CD14-positive monocyte (primary cell): ENCODE measurements at regions not wholly inside any gene's neighbourhood (a gene's known extent, or its start where the extent isn't known, plus 50 kb on each side); places are given as distances from the start of the nearest gene placed in this dataset.

Experiments
- DNase-seq, 3 donors: peaks; one replicate each; pipeline ENCODE4 v3.0.0-alpha.2; 2011 to 2022
- H2AFZ ChIP-seq: 2 replicates; pipeline ENCODE4 v1.6.0; 2012; ENCODE audit warnings: mild to moderate bottlenecking, low read depth, low read length, inconsistent platforms; ENCODE audit not compliant: insufficient read depth, poor library complexity, severe bottlenecking
- H3K27ac ChIP-seq, 2 donors: 1 replicate in 1 of 2; 2 replicates in 1 of 2; pipeline ENCODE4 v1.5.1; 2012 to 2013; ENCODE audit warnings: low read length in 2 of 2, control low read depth in 1 of 2, inconsistent platforms in 1 of 2, low read depth in 1 of 2, mild to moderate bottlenecking in 1 of 2
- H3K27me3 ChIP-seq, 2 donors: one replicate each; pipeline versions ENCODE4 v1.6.0 to v1.6.1; 2011 to 2013; ENCODE audit warnings: low read length in 2 of 2; ENCODE audit not compliant: control insufficient read depth in 2 of 2, insufficient read depth in 2 of 2
- H3K36me3 ChIP-seq, 2 donors: replicated peaks in 1 of 2; 1 replicate in 1 of 2; 2 replicates in 1 of 2; pipeline versions ENCODE4 v1.5.1 to v1.6.1; 2012 to 2013; ENCODE audit warnings: low read length in 2 of 2, control low read depth in 1 of 2, inconsistent platforms in 1 of 2, mild to moderate bottlenecking in 1 of 2; ENCODE audit not compliant: insufficient read depth in 2 of 2, control insufficient read depth in 1 of 2
- H3K4me1 ChIP-seq, 2 donors: 1 replicate in 1 of 2; 2 replicates in 1 of 2; pipeline versions ENCODE4 v1.5.1 to v1.6.1; 2012 to 2013; ENCODE audit warnings: low read length in 2 of 2, control low read depth in 1 of 2, inconsistent platforms in 1 of 2, mild to moderate bottlenecking in 1 of 2, moderate library complexity in 1 of 2; ENCODE audit not compliant: insufficient read depth in 2 of 2, control insufficient read depth in 1 of 2
- H3K4me2 ChIP-seq: replicated peaks from 2 replicates; pipeline ENCODE3; 2012; ENCODE audit warnings: low read length, moderate library complexity, mild to moderate bottlenecking; ENCODE audit not compliant: poor library complexity, severe bottlenecking; ENCODE audit errors: extremely low read depth
- H3K4me3 ChIP-seq, 3 experiments: fragments of 200-600 bp in 1 of 3; sonication (generic) in 1 of 3; replicated peaks in 1 of 3; 1 replicate in 2 of 3; 2 replicates in 1 of 3; pipeline ENCODE4 v1.5.1; 2011 to 2013; ENCODE audit warnings: low read length in 3 of 3, mild to moderate bottlenecking in 3 of 3, control low read depth in 2 of 3, low read depth in 2 of 3, inconsistent platforms in 1 of 3, moderate library complexity in 1 of 3
- H3K79me2 ChIP-seq: 2 replicates; pipeline ENCODE4 v1.6.0; 2012; ENCODE audit warnings: mild to moderate bottlenecking, control low read depth, inconsistent platforms, low read length, moderate library complexity; ENCODE audit not compliant: insufficient read depth
- H3K9ac ChIP-seq: 2 replicates; pipeline ENCODE4 v1.6.0; 2017; ENCODE audit warnings: low read length, mild to moderate bottlenecking; ENCODE audit not compliant: insufficient read depth, poor library complexity, severe bottlenecking
- H3K9me3 ChIP-seq, 2 donors: replicated peaks in 1 of 2; 1 replicate in 1 of 2; 2 replicates in 1 of 2; pipeline versions ENCODE4 v1.5.1 to v1.6.1; 2012 to 2013; ENCODE audit warnings: low read length in 2 of 2, control low read depth in 1 of 2; ENCODE audit not compliant: control insufficient read depth in 1 of 2, insufficient read depth in 1 of 2
- H4K20me1 ChIP-seq: 2 replicates; pipeline ENCODE4 v1.6.0; 2012; ENCODE audit warnings: mild to moderate bottlenecking, low read length, control low read depth, moderate library complexity; ENCODE audit not compliant: insufficient read depth
- H3K27ac Mint-ChIP-seq, 7 donors: one replicate each; pipeline ENCODE4 v1.8.0; 2020; ENCODE audit warnings: mild to moderate bottlenecking in 7 of 7, mixed read lengths in 7 of 7, moderate library complexity in 6 of 7, inconsistent platforms in 2 of 7
- H3K27me3 Mint-ChIP-seq, 3 donors: one replicate each; pipeline ENCODE4 v1.8.0; 2021 to 2022; ENCODE audit warnings: low read depth in 3 of 3, mild to moderate bottlenecking in 3 of 3, mixed read lengths in 3 of 3, moderate library complexity in 3 of 3, inconsistent platforms in 1 of 3
- H3K36me3 Mint-ChIP-seq, 2 donors: one replicate each; pipeline ENCODE4 v1.8.0; 2020; ENCODE audit warnings: mixed read lengths in 2 of 2, inconsistent platforms in 1 of 2, mild to moderate bottlenecking in 1 of 2
- H3K4me1 Mint-ChIP-seq: one replicate; pipeline ENCODE4 v1.8.0; 2020; ENCODE audit warnings: mild to moderate bottlenecking, mixed read lengths
- H3K4me3 Mint-ChIP-seq, 2 donors: one replicate each; pipeline ENCODE4 v1.8.0; 2020; ENCODE audit warnings: mild to moderate bottlenecking in 2 of 2, mixed read lengths in 2 of 2, moderate library complexity in 1 of 2
- H3K9me3 Mint-ChIP-seq, 7 donors: one replicate each; pipeline ENCODE4 v1.8.0; 2020 to 2022; ENCODE audit warnings: mixed read lengths in 7 of 7, mild to moderate bottlenecking in 6 of 7, moderate library complexity in 6 of 7, inconsistent platforms in 2 of 7
- WGBS: methylation state at CpG from one replicate; pipeline ENCODE4 v1.1.5; 2013; ENCODE audit warnings: missing lambda C conversion rate; ENCODE audit not compliant: insufficient coverage; 5-methylcytosine and 5-hydroxymethylcytosine counted together
- intact Hi-C, 2 donors: fragments of 100-400 bp; cut with micrococcal nuclease; formaldehyde crosslinking; loops; one replicate each; pipeline versions ENCODE4 v1.15.0 to v1.15.1; 2023
- TF ChIP-seq, protein P1 (sequence below): fragments of 200-600 bp; IDR thresholded peaks from one replicate; pipeline ENCODE4 v1.8.0; 2022; ENCODE audit warnings: antibody characterized with exemption, mild to moderate bottlenecking

DNA sequence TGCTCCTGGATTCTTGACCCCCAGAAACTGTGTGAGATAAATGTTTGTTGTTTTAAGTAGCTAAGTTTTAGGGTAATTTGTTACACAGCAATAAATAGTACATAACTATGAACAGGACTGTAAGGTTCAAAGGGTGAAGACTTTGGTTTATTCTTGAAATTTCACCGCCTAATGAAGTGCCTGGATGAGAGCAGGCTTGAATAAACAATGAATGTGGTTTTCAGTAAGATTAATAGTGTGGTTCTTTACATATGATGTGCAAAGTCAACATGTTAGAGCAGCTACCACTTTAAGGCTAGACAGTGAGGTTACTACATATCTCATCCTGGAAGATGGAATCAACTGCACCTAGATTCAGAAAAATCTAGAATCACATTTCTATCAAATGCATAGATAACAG lies 145.2 kb upstream of the BTG1 start:
- no peaks in the 10 kb centered on the region for H3K36me3 Mint-ChIP-seq
- TF ChIP-seq, protein P1, sequence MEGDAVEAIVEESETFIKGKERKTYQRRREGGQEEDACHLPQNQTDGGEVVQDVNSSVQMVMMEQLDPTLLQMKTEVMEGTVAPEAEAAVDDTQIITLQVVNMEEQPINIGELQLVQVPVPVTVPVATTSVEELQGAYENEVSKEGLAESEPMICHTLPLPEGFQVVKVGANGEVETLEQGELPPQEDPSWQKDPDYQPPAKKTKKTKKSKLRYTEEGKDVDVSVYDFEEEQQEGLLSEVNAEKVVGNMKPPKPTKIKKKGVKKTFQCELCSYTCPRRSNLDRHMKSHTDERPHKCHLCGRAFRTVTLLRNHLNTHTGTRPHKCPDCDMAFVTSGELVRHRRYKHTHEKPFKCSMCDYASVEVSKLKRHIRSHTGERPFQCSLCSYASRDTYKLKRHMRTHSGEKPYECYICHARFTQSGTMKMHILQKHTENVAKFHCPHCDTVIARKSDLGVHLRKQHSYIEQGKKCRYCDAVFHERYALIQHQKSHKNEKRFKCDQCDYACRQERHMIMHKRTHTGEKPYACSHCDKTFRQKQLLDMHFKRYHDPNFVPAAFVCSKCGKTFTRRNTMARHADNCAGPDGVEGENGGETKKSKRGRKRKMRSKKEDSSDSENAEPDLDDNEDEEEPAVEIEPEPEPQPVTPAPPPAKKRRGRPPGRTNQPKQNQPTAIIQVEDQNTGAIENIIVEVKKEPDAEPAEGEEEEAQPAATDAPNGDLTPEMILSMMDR, result no peak
- no peaks in the 10 kb centered on the region for H3K4me1 ChIP-seq
- DNase-seq, result no peak
- intact Hi-C loops, result no loop called here
- no peaks in the 10 kb centered on the region for H3K27me3 Mint-ChIP-seq
- no peaks in the 10 kb centered on the region for H4K20me1 ChIP-seq
- no peaks in the 10 kb centered on the region for H3K36me3 ChIP-seq
- peaks cover 0 to 14% (median 2%) of the 10 kb centered on the region in 7 donors for H3K9me3 Mint-ChIP-seq
- H3K4me2 ChIP-seq, result no peak overlapping the region
- no peaks in the 10 kb centered on the region for H3K27me3 ChIP-seq
- no peak overlapping the region for H3K4me3 ChIP-seq
- no peak overlapping the region for H2AFZ ChIP-seq
- H3K79me2 ChIP-seq, result no peaks in the 10 kb centered on the region
- no peak overlapping the region for H3K27ac Mint-ChIP-seq
- H3K4me3 Mint-ChIP-seq, result no peak overlapping the region
- no peaks in the 10 kb centered on the region for H3K9me3 ChIP-seq
- no peak overlapping the region for H3K27ac ChIP-seq
- WGBS, result 100% methylated on average over 1 of the region's 1 CpG
- no peak overlapping the region for H3K9ac ChIP-seq
- peaks cover 1% of the 10 kb centered on the region for H3K4me1 Mint-ChIP-seq

DNA sequence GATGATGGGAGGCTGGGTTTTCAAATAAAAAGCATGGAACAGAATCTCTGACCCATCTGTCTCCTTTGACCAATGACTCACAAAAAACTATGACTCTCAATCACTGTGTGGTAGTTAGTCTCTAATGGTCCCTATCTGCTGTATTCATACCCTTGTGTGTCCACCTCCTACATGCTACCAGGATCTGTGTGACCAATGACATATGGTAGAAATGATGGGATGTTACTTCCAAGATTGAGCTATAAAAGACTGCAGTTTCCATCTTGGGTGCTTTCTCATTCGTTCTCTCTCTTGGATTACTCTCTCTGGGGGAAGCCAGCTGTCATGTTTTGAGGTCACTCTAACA lies 144.7 kb upstream of the BTG1 start:
- Histone ChIP-seq H3K9me3 (no peaks in the 10 kb centered on the region), H3K4me1 (no peaks in the 10 kb centered on the region), H3K4me2 (no peak overlapping the region), H3K4me3 (no peak overlapping the region), H3K9ac (no peak overlapping the region), H3K36me3 (no peaks in the 10 kb centered on the region), H4K20me1 (no peaks in the 10 kb centered on the region), H3K27ac (no peak overlapping the region), H3K27me3 (no peaks in the 10 kb centered on the region), H2AFZ (no peak overlapping the region), H3K79me2 (no peaks in the 10 kb centered on the region)
- intact Hi-C loops, result no loop called here
- Mint-ChIP-seq H3K27me3 (peaks cover 0 to 2% (median 0%) of the 10 kb centered on the region in 3 donors), H3K4me3 (peak overlapping the region in 1 of 2 donors; percentile 14), H3K9me3 (peaks cover 0 to 14% (median 2%) of the 10 kb centered on the region in 7 donors), H3K27ac (no peak overlapping the region), H3K4me1 (no peaks in the 10 kb centered on the region), H3K36me3 (no peaks in the 10 kb centered on the region)
- WGBS, result no CpG with 5 or more reads among the region's 1 CpG
- TF ChIP-seq, protein P1, result no peak
- no peak for DNase-seq
